GM12875 (cell line): ENCODE measurements at regions not wholly inside any gene's neighbourhood (a gene's known extent, or its start where the extent isn't known, plus 50 kb on each side); places are given as distances from the start of the nearest gene placed in this dataset.
"Not testable (repeated sequence)": the region's sequence is repeated elsewhere in the genome, so short reads cannot be mapped to it uniquely, and the experiment has no call there.

ENCODE experiments used
- H3K4me3 ChIP-seq: one replicate; pipeline ENCODE4 v1.5.1; 2011; ENCODE audit warnings: low read depth, low read length, control low read depth
- CTCF ChIP-seq: IDR thresholded peaks from 2 replicates; pipeline ENCODE4 v1.5.1; 2011; ENCODE audit warnings: low read depth, mild to moderate bottlenecking, control low read depth, inconsistent platforms, low read length, moderate library complexity, borderline replicate concordance; ENCODE audit not compliant: insufficient read depth

GRCh38 chr6:48550603-48551002 lies 439.6 kb upstream of the PTCHD4 start:
- no peak overlapping the region for H3K4me3 ChIP-seq
- no peak for TF ChIP-seq CTCF

GRCh38 chr6:48542191-48542590 lies 431.2 kb upstream of the PTCHD4 start:
- TF ChIP-seq CTCF, result no peak
- no peak overlapping the region for H3K4me3 ChIP-seq

GRCh38 chr6:48541649-48542048 lies 430.7 kb upstream of the PTCHD4 start:
- no peak for TF ChIP-seq CTCF
- no peak overlapping the region for H3K4me3 ChIP-seq

DNA sequence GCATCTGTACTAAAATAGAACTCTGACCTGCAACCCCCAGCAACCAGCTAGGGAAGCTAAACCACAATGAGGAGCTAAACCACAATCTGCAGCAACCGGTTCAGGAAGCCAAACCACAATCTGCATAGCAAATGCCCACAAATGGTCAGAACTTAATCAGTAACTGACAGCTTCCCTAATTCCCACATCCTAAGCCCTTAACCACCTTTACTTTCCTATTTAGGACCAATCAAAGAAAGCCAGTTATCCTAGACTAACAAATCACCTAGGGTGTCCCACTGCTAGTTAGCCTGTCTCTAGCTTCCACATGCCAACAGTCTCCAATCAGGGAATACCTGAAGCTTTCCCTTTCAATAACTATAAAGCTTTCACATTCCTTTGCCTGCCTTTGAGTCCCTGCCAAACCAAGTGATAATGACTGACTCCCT lies 424.6 kb upstream of the PTCHD4 start:
- no peak overlapping the region for H3K4me3 ChIP-seq
- no peak for TF ChIP-seq CTCF

GRCh38 chr6:48530978-48531377 lies 420.0 kb upstream of the PTCHD4 start:
- H3K4me3 ChIP-seq, result not testable (repeated sequence)

GRCh38 chr6:48525849-48526248 lies 414.9 kb upstream of the PTCHD4 start:
- TF ChIP-seq CTCF, result no peak

DNA sequence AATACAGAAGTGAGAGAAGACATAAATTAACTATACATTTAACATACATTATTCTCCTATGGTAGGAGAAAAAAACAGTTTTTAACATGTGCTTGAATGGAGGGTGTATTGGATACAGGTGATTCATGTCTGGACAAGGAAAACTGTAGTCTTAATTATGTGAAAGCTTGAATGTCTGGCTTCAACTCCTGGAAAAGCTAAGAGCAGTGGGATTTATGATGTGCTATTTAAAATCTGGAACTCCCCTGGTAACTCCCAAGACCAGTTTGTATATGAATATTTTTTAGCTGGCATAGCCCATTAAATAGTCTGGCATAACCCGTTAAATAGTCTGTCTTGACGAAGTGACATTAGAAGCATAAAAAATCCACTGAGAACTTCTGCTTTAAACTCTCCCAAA lies 410.0 kb upstream of the PTCHD4 start:
- no peak for TF ChIP-seq CTCF
- H3K4me3 ChIP-seq, result no peak overlapping the region

More at GRCh38 chr6:48525849-48526248, 414.9 kb upstream of the PTCHD4 start:
- H3K4me3 ChIP-seq, result no peak overlapping the region

DNA sequence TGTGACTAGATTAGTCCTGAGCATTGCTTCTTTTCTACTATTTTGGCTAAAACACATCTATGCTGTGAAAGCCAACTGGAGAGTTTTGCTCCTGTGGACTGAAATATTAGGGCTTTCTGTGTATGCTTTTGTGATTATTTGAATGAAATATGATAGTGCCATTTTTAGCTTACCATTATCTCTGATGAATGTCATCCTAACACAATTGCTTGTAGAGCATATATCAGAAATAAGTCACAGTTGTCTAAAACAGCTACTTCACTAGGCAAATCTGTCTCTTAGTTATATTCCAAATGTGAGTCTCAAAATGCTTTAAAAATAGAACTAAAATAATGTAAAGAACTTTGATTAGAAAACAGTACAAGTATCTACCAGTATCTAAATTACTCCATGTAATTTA lies 401.4 kb upstream of the PTCHD4 start:
- no peak for TF ChIP-seq CTCF

More for the DNA sequence above, 401.4 kb upstream of the PTCHD4 start:
- no peak overlapping the region for H3K4me3 ChIP-seq
